ENCODE measurements at regions not wholly inside any gene's neighbourhood (a gene's known extent, or its start where the extent isn't known, plus 50 kb on each side); places are given as distances from the start of the nearest gene placed in this dataset.

DNA sequence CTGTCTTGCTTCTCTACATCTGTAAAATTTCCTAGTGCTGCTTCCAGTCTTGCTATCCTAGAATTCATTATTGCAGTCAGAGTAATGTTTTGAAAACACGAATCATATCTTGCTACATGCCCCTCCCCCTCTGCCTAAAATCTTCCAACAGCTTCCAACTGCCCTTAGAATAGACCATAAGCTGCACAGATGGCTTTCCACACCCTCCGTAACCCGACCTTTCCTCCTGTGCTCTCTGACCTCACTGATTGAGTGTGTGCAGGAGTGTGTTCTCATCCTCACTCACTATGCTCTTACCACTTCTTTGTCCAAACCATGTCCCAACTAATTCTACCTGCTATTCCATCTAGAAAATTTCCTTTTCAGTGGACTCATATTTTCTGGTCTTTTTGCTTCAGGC is 121.2 kb upstream of the ANKRD1 start:
- Histone ChIP-seq H4K5ac (ENCODE audit: low read length) (no peak overlapping the region), H3K4ac (ENCODE audit: low read depth, low read length) (no peak overlapping the region), H2BK5ac (ENCODE audit: low read length) (no peak overlapping the region), H2AK5ac (ENCODE audit: low read length) (no peak overlapping the region), H3K36me3 (ENCODE audit: control insufficient read depth, insufficient read depth, low read length) (no peaks in the 10 kb centered on the region), H3K27me3 (ENCODE audit: insufficient read depth, low read length, poor library complexity) (no peaks in the 10 kb centered on the region), H2BK15ac (replicated peaks; ENCODE audit: low read depth) (no peak overlapping the region), H3K4me3 (ENCODE audit: low read length) (no peak overlapping the region), H3K79me1 (ENCODE audit: low read length) (no peaks in the 10 kb centered on the region), H3K9ac (ENCODE audit: low read length) (no peak overlapping the region), H3K27ac (ENCODE audit: low read depth, low read length) (no peak overlapping the region), H3K18ac (ENCODE audit: low read length) (no peak overlapping the region), H3K23ac (ENCODE audit: low read length) (no peak overlapping the region), H3K4me2 (ENCODE audit: low read length) (no peak overlapping the region), H3K79me2 (ENCODE audit: control insufficient read depth, insufficient read depth, low read length) (no peaks in the 10 kb centered on the region), H3K56ac (ENCODE audit: low read length) (no peak overlapping the region), H3K4me1 (ENCODE audit: control insufficient read depth, low read depth, low read length) (no peaks in the 10 kb centered on the region), H4K8ac (ENCODE audit: low read depth, low read length) (no peak overlapping the region), H2BK120ac (ENCODE audit: low read depth, low read length) (no peak overlapping the region)
- no peak for DNase-seq
- WGBS (ENCODE audit: extremely low coverage, insufficient coverage, low lambda C conversion rate), result no CpG with 5 or more reads among the region's 3 CpGs

DNA sequence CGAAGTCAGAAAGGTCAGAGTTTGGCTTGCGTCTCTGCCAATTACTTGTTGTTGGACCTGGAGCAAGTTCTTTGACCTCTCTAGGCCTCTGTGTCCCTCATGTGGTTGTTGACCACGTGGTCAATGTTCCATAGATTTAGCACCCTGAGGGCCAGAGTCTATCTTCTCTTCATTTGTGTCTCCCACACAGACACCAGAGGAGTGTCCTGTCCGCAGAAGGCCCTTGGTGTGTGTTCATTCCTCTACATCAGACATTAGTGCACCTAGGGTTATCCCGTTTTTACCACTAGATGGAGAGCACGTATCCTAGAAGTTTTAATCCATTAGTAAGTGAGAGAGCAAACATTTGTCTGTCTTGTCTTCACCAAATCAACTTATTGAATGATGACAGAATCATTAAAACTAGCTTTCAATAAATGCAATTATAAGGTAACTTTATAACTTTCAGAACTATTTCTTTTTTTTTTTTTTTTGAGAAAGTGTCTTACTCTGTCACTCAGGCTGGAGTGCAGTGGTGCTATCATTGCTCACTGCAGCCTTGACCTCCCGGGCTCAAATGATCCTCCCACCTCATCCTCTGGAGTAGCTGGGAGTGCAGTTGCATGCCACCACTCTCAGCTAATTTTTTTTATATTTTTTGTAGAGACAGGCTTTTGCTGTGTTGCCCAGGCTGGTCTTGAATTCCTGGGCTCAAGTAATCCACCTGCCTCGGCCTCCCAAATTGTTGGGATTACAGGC is 122.5 kb upstream of the ANKRD1 start:
- H3K56ac ChIP-seq (ENCODE audit: low read length), result no peak overlapping the region
- no peak overlapping the region for H2BK120ac ChIP-seq (ENCODE audit: low read depth, low read length)

DNA sequence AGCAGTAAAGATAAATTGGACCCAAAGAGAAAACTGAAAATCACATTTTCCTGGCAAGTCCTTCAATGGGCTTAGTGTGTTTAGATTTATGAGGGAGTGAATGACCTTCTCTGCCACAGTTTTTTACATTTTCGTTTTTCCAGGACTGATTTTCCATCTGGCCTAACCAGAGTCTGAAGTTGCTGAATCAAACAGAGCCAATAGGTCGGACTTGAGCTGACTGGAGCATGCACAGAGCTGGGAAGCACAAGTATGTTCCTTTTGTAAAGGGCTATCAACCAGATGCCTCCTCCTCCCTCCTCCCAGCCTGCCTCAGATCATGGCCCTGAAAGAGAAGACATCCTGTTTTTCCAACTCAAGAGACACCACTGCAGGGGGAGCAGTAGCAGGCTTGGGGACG is 126.0 kb upstream of the ANKRD1 start:
- Histone ChIP-seq H3K27ac (ENCODE audit: low read depth, low read length) (no peak overlapping the region), H2BK120ac (ENCODE audit: low read depth, low read length) (no peak overlapping the region), H2BK15ac (replicated peaks; ENCODE audit: low read depth) (no peak overlapping the region), H4K5ac (ENCODE audit: low read length) (no peak overlapping the region), H4K8ac (ENCODE audit: low read depth, low read length) (no peak overlapping the region), H3K79me1 (ENCODE audit: low read length) (no peaks in the 10 kb centered on the region), H3K27me3 (ENCODE audit: insufficient read depth, low read length, poor library complexity) (no peaks in the 10 kb centered on the region), H3K4me3 (ENCODE audit: low read length) (no peak overlapping the region), H2AK5ac (ENCODE audit: low read length) (no peak overlapping the region), H3K79me2 (ENCODE audit: control insufficient read depth, insufficient read depth, low read length) (no peaks in the 10 kb centered on the region), H2BK5ac (ENCODE audit: low read length) (no peak overlapping the region), H3K4ac (ENCODE audit: low read depth, low read length) (no peak overlapping the region), H3K4me2 (ENCODE audit: low read length) (no peak overlapping the region), H3K56ac (ENCODE audit: low read length) (no peak overlapping the region), H3K36me3 (ENCODE audit: control insufficient read depth, insufficient read depth, low read length) (no peaks in the 10 kb centered on the region), H3K9ac (ENCODE audit: low read length) (no peak overlapping the region), H3K4me1 (ENCODE audit: control insufficient read depth, low read depth, low read length) (no peaks in the 10 kb centered on the region), H3K18ac (ENCODE audit: low read length) (no peak overlapping the region), H3K23ac (ENCODE audit: low read length) (no peak overlapping the region)
- no CpG with 5 or more reads among the region's 3 CpGs for WGBS (ENCODE audit: extremely low coverage, insufficient coverage, low lambda C conversion rate)
- DNase-seq, result no peak

More for the DNA sequence above, 122.5 kb upstream of the ANKRD1 start:
- H3K79me2 ChIP-seq (ENCODE audit: control insufficient read depth, insufficient read depth, low read length), result no peaks in the 10 kb centered on the region
- H2AK5ac ChIP-seq (ENCODE audit: low read length), result no peak overlapping the region
- peak; percentile 53 for DNase-seq
- H3K4me3 ChIP-seq (ENCODE audit: low read length), result no peak overlapping the region
- no peak overlapping the region for H4K8ac ChIP-seq (ENCODE audit: low read depth, low read length)
- H3K9ac ChIP-seq (ENCODE audit: low read length), result no peak overlapping the region
- no peaks in the 10 kb centered on the region for H3K4me1 ChIP-seq (ENCODE audit: control insufficient read depth, low read depth, low read length)
- H3K27me3 ChIP-seq (ENCODE audit: insufficient read depth, low read length, poor library complexity), result no peaks in the 10 kb centered on the region
- no peak overlapping the region for H3K4ac ChIP-seq (ENCODE audit: low read depth, low read length)
- no CpG with 5 or more reads among the region's 8 CpGs for WGBS (ENCODE audit: extremely low coverage, insufficient coverage, low lambda C conversion rate)
- no peak overlapping the region for H2BK15ac ChIP-seq (replicated peaks; ENCODE audit: low read depth)
- H3K23ac ChIP-seq (ENCODE audit: low read length), result no peak overlapping the region
- H3K79me1 ChIP-seq (ENCODE audit: low read length), result no peaks in the 10 kb centered on the region
- H3K18ac ChIP-seq (ENCODE audit: low read length), result no peak overlapping the region
- H4K5ac ChIP-seq (ENCODE audit: low read length), result no peak overlapping the region
- no peak overlapping the region for H2BK5ac ChIP-seq (ENCODE audit: low read length)
- no peaks in the 10 kb centered on the region for H3K36me3 ChIP-seq (ENCODE audit: control insufficient read depth, insufficient read depth, low read length)
- no peak overlapping the region for H3K27ac ChIP-seq (ENCODE audit: low read depth, low read length)
- no peak overlapping the region for H3K4me2 ChIP-seq (ENCODE audit: low read length)

DNA sequence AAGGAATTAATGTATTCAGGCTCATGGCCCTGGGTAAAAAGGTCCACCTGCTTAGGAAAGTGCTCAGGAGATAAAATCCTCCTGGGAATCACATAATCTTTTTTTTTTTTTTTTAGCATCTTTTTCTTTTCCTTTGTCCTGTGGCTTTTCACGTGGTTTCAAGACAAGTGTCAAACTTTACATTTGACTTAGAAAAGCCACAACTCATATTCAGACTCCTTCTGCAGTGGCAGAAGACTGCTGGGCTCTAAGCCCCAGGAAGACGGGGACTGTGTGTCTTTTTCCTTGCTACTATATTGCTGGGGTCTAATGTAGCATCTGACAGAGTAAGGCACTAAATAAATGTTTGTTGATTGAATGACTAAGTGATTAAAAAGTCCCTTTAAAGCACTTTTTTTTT is 127.5 kb upstream of the ANKRD1 start:
- no peak overlapping the region for H3K4me2 ChIP-seq (ENCODE audit: low read length)
- H2BK15ac ChIP-seq (replicated peaks; ENCODE audit: low read depth), result no peak overlapping the region
- H3K79me2 ChIP-seq (ENCODE audit: control insufficient read depth, insufficient read depth, low read length), result no peaks in the 10 kb centered on the region
- no peaks in the 10 kb centered on the region for H3K36me3 ChIP-seq (ENCODE audit: control insufficient read depth, insufficient read depth, low read length)
- H3K56ac ChIP-seq (ENCODE audit: low read length), result no peak overlapping the region
- no peaks in the 10 kb centered on the region for H3K4me1 ChIP-seq (ENCODE audit: control insufficient read depth, low read depth, low read length)
- no peak overlapping the region for H3K18ac ChIP-seq (ENCODE audit: low read length)
- H3K23ac ChIP-seq (ENCODE audit: low read length), result no peak overlapping the region
- no peak overlapping the region for H3K4me3 ChIP-seq (ENCODE audit: low read length)
- no CpG with 5 or more reads among the region's 2 CpGs for WGBS (ENCODE audit: extremely low coverage, insufficient coverage, low lambda C conversion rate)
- no peak overlapping the region for H3K27ac ChIP-seq (ENCODE audit: low read depth, low read length)
- H3K79me1 ChIP-seq (ENCODE audit: low read length), result no peaks in the 10 kb centered on the region
- DNase-seq, result no peak
- no peak overlapping the region for H4K8ac ChIP-seq (ENCODE audit: low read depth, low read length)
- H2BK120ac ChIP-seq (ENCODE audit: low read depth, low read length), result no peak overlapping the region
- no peaks in the 10 kb centered on the region for H3K27me3 ChIP-seq (ENCODE audit: insufficient read depth, low read length, poor library complexity)
- H2BK5ac ChIP-seq (ENCODE audit: low read length), result no peak overlapping the region
- no peak overlapping the region for H2AK5ac ChIP-seq (ENCODE audit: low read length)
- H4K5ac ChIP-seq (ENCODE audit: low read length), result no peak overlapping the region
- H3K4ac ChIP-seq (ENCODE audit: low read depth, low read length), result no peak overlapping the region
- no peak overlapping the region for H3K9ac ChIP-seq (ENCODE audit: low read length)

DNA sequence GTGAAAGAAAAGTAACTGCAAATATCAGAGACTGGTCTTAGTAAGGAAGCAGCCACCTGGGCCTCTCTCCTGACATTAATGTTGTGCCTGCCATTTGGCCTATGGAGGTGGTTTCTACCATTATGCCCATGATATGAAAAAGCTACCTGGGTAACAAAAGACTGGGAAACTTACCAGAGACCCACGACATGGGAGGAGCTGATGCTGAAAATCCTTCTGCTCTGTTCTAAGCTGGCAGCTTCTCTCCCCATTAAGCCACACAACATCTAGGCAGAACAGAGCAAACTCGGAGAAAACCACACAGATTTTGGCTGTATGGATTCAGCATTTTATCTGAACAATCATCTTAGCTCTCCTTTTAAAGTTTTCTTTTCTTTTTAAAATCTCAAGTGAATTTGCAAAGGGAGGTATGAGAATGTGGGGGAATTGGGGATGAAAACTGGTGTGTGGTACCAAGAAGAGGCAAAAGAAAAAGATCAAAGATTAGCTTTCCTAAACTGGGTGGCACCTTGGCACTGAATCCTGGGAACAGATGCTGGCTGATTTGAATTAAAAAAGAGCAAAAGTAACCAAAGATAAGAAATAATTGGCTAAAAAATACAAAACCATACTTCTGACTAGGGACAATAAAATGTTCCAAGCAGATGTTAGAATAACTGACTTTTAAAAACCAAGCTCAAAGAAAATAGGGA is 128.6 kb upstream of the ANKRD1 start:
- Histone ChIP-seq H2AK5ac (ENCODE audit: low read length) (no peak overlapping the region), H2BK15ac (replicated peaks; ENCODE audit: low read depth) (no peak overlapping the region), H4K5ac (ENCODE audit: low read length) (no peak overlapping the region), H2BK5ac (ENCODE audit: low read length) (no peak overlapping the region), H3K4ac (ENCODE audit: low read depth, low read length) (no peak overlapping the region), H3K9ac (ENCODE audit: low read length) (no peak overlapping the region), H3K23ac (ENCODE audit: low read length) (no peak overlapping the region), H3K79me2 (ENCODE audit: control insufficient read depth, insufficient read depth, low read length) (no peaks in the 10 kb centered on the region), H3K79me1 (ENCODE audit: low read length) (no peaks in the 10 kb centered on the region), H3K4me3 (ENCODE audit: low read length) (no peak overlapping the region), H2BK120ac (ENCODE audit: low read depth, low read length) (no peak overlapping the region), H3K27me3 (ENCODE audit: insufficient read depth, low read length, poor library complexity) (no peaks in the 10 kb centered on the region), H3K56ac (ENCODE audit: low read length) (no peak overlapping the region), H3K36me3 (ENCODE audit: control insufficient read depth, insufficient read depth, low read length) (no peaks in the 10 kb centered on the region), H4K8ac (ENCODE audit: low read depth, low read length) (no peak overlapping the region), H3K27ac (ENCODE audit: low read depth, low read length) (no peak overlapping the region), H3K18ac (ENCODE audit: low read length) (no peak overlapping the region), H3K4me1 (ENCODE audit: control insufficient read depth, low read depth, low read length) (no peaks in the 10 kb centered on the region), H3K4me2 (ENCODE audit: low read length) (no peak overlapping the region)
- DNase-seq, result no peak
- no CpG with 5 or more reads among the region's 2 CpGs for WGBS (ENCODE audit: extremely low coverage, insufficient coverage, low lambda C conversion rate)

All from mesendoderm (in vitro differentiated cells).